Natural killer cell treated with Interleukin-12 subunit alpha and Interleukin-12 subunit beta and Interleukin-15 and Interleukin-18, amount 100 ng/mL, for 72 hours (primary cell): ENCODE measurements at regions not wholly inside any gene's neighbourhood (a gene's known extent, or its start where the extent isn't known, plus 50 kb on each side); places are given as distances from the start of the nearest gene placed in this dataset.
"Not testable (repeated sequence)": the region's sequence is repeated elsewhere in the genome, so short reads cannot be mapped to it uniquely, and the experiment has no call there.

Source experiments
- ATAC-seq, 2 donors: fragments of 150-1000 bp; cut with Tn5 transposase in 1 of 2; sonication (Bioruptor Pico), chemical (Tn5 transposase) in 1 of 2; 2 replicates each; pipeline ENCODE4 v1.10.0; 2021
- DNase-seq: peaks from one replicate; pipeline ENCODE4 v3.0.0; 2022; ENCODE audit warnings: low spot score
- H3K27ac Mint-ChIP-seq, 2 donors: 1 replicate in 1 of 2; 2 replicates in 1 of 2; pipeline ENCODE4 v1.8.0; 2022; ENCODE audit warnings: mixed read lengths in 2 of 2, mild to moderate bottlenecking in 1 of 2, moderate library complexity in 1 of 2
- H3K27me3 Mint-ChIP-seq, 2 donors: 1 replicate in 1 of 2; 2 replicates in 1 of 2; pipeline ENCODE4 v1.8.0; 2022; ENCODE audit warnings: mixed read lengths in 2 of 2
- H3K36me3 Mint-ChIP-seq: one replicate; pipeline ENCODE4 v1.8.0; 2022; ENCODE audit warnings: mixed read lengths
- H3K4me1 Mint-ChIP-seq, 2 donors: 1 replicate in 1 of 2; 2 replicates in 1 of 2; pipeline ENCODE4 v1.8.0; 2022; ENCODE audit warnings: low read depth in 2 of 2, mixed read lengths in 2 of 2, mild to moderate bottlenecking in 1 of 2
- H3K4me3 Mint-ChIP-seq: one replicate; pipeline ENCODE4 v1.8.0; 2022; ENCODE audit warnings: mixed read lengths
- H3K9me3 Mint-ChIP-seq: 2 replicates; pipeline ENCODE4 v1.8.0; 2022; ENCODE audit warnings: mixed read lengths

GRCh38 chr4:107449611-107450369 is 270.2 kb downstream of the PAPSS1 start:
- no peak overlapping the region for H3K27ac Mint-ChIP-seq
- no peaks in the 10 kb centered on the region for H3K27me3 Mint-ChIP-seq
- ATAC-seq (no peak), DNase-seq (no peak)
- peaks cover 17% of the 10 kb centered on the region for H3K9me3 Mint-ChIP-seq
- H3K4me3 Mint-ChIP-seq, result no peak overlapping the region
- H3K4me1 Mint-ChIP-seq, result no peaks in the 10 kb centered on the region
- H3K36me3 Mint-ChIP-seq, result no peaks in the 10 kb centered on the region

GRCh38 chr4:107442538-107443111 is 277.4 kb downstream of the PAPSS1 start:
- no peak overlapping the region for H3K4me3 Mint-ChIP-seq
- DNase-seq, result no peak
- H3K36me3 Mint-ChIP-seq, result no peaks in the 10 kb centered on the region
- H3K27me3 Mint-ChIP-seq, result no peaks in the 10 kb centered on the region
- no peak for ATAC-seq
- peaks cover 11% of the 10 kb centered on the region for H3K9me3 Mint-ChIP-seq
- no peaks in the 10 kb centered on the region for H3K4me1 Mint-ChIP-seq
- no peak overlapping the region for H3K27ac Mint-ChIP-seq

GRCh38 chr4:107439401-107439800 is 280.6 kb downstream of the PAPSS1 start:
- no peak overlapping the region for H3K27ac Mint-ChIP-seq
- no peaks in the 10 kb centered on the region for H3K27me3 Mint-ChIP-seq
- no peak overlapping the region for H3K4me3 Mint-ChIP-seq
- no peak for DNase-seq
- no peaks in the 10 kb centered on the region for H3K36me3 Mint-ChIP-seq
- no peaks in the 10 kb centered on the region for H3K4me1 Mint-ChIP-seq
- ATAC-seq, result no peak
- peaks cover 11% of the 10 kb centered on the region for H3K9me3 Mint-ChIP-seq

- peaks cover 10% of the 10 kb centered on the region for H3K9me3 Mint-ChIP-seq
- not testable (repeated sequence) for H3K4me3 Mint-ChIP-seq, H3K4me1 Mint-ChIP-seq, DNase-seq, H3K36me3 Mint-ChIP-seq, H3K27me3 Mint-ChIP-seq, ATAC-seq, H3K27ac Mint-ChIP-seq
These were observed 283.6 kb downstream of the PAPSS1 start for GRCh38 chr4:107436471-107436870.

- Mint-ChIP-seq H3K4me1 (no peaks in the 10 kb centered on the region), H3K4me3 (no peak overlapping the region), H3K36me3 (no peaks in the 10 kb centered on the region), H3K9me3 (peaks cover 15% of the 10 kb centered on the region), H3K27ac (no peak overlapping the region), H3K27me3 (no peaks in the 10 kb centered on the region)
- no peak for ATAC-seq
- DNase-seq, result no peak
These were observed 287.6 kb downstream of the PAPSS1 start for GRCh38 chr4:107432451-107432850.

- no peaks in the 10 kb centered on the region for H3K36me3 Mint-ChIP-seq
- peaks cover 9% of the 10 kb centered on the region for H3K9me3 Mint-ChIP-seq
- no peaks in the 10 kb centered on the region for H3K4me1 Mint-ChIP-seq
- H3K27ac Mint-ChIP-seq, result no peak overlapping the region
- DNase-seq, result no peak
- H3K27me3 Mint-ChIP-seq, result no peaks in the 10 kb centered on the region
- no peak overlapping the region for H3K4me3 Mint-ChIP-seq
- ATAC-seq, result no peak
These were observed 296.2 kb downstream of the PAPSS1 start for GRCh38 chr4:107423677-107424405.

- H3K27ac Mint-ChIP-seq, H3K36me3 Mint-ChIP-seq, H3K27me3 Mint-ChIP-seq, H3K9me3 Mint-ChIP-seq, ATAC-seq, DNase-seq, H3K4me1 Mint-ChIP-seq, H3K4me3 Mint-ChIP-seq: not testable (repeated sequence)
These were observed 300.5 kb downstream of the PAPSS1 start for GRCh38 chr4:107419536-107419935.

GRCh38 chr4:107419052-107419451 is 301.0 kb downstream of the PAPSS1 start:
- Mint-ChIP-seq H3K4me1 (no peaks in the 10 kb centered on the region), H3K36me3 (no peaks in the 10 kb centered on the region), H3K4me3 (no peak overlapping the region), H3K27ac (no peak overlapping the region), H3K27me3 (no peaks in the 10 kb centered on the region), H3K9me3 (peaks cover 6% of the 10 kb centered on the region)
- no peak for ATAC-seq
- no peak for DNase-seq

- not testable (repeated sequence) for H3K4me3 Mint-ChIP-seq, H3K27me3 Mint-ChIP-seq, ATAC-seq, H3K4me1 Mint-ChIP-seq, DNase-seq, H3K27ac Mint-ChIP-seq, H3K36me3 Mint-ChIP-seq
- peaks cover 13% of the 10 kb centered on the region for H3K9me3 Mint-ChIP-seq
These were observed 304.5 kb downstream of the PAPSS1 start for GRCh38 chr4:107415490-107415889.

- ATAC-seq, H3K27ac Mint-ChIP-seq, H3K4me1 Mint-ChIP-seq, H3K4me3 Mint-ChIP-seq, DNase-seq, H3K27me3 Mint-ChIP-seq, H3K36me3 Mint-ChIP-seq, H3K9me3 Mint-ChIP-seq: not testable (repeated sequence)
These were observed 310.2 kb downstream of the PAPSS1 start for GRCh38 chr4:107409872-107410271.

GRCh38 chr4:107408968-107409367 is 311.1 kb downstream of the PAPSS1 start:
- DNase-seq (no peak), ATAC-seq (no peak)
- Mint-ChIP-seq H3K27ac (no peak overlapping the region), H3K4me3 (no peak overlapping the region), H3K27me3 (no peaks in the 10 kb centered on the region), H3K36me3 (peaks cover 6% of the 10 kb centered on the region), H3K9me3 (peaks cover 7% of the 10 kb centered on the region), H3K4me1 (no peaks in the 10 kb centered on the region)

GRCh38 chr4:107404591-107405300 is 315.3 kb downstream of the PAPSS1 start:
- Mint-ChIP-seq H3K27me3 (no peaks in the 10 kb centered on the region), H3K4me3 (no peak overlapping the region), H3K9me3 (no peaks in the 10 kb centered on the region)

GRCh38 chr4:107402291-107402690 is 317.7 kb downstream of the PAPSS1 start:
- no peaks in the 10 kb centered on the region for H3K36me3 Mint-ChIP-seq
- ATAC-seq (no peak), DNase-seq (no peak)
- H3K27ac Mint-ChIP-seq, result no peak overlapping the region
- no peaks in the 10 kb centered on the region for H3K4me1 Mint-ChIP-seq
- H3K9me3 Mint-ChIP-seq, result peaks cover 4% of the 10 kb centered on the region
- H3K27me3 Mint-ChIP-seq, result no peaks in the 10 kb centered on the region
- H3K4me3 Mint-ChIP-seq, result no peak overlapping the region

More at GRCh38 chr4:107404591-107405300, 315.3 kb downstream of the PAPSS1 start:
- no peak overlapping the region for H3K27ac Mint-ChIP-seq
- no peaks in the 10 kb centered on the region for H3K36me3 Mint-ChIP-seq
- no peaks in the 10 kb centered on the region for H3K4me1 Mint-ChIP-seq
- DNase-seq (no peak), ATAC-seq (no peak)

- Mint-ChIP-seq H3K4me1 (no peaks in the 10 kb centered on the region), H3K27me3 (no peaks in the 10 kb centered on the region), H3K4me3 (no peak overlapping the region), H3K9me3 (peaks cover under 1% of the 10 kb centered on the region), H3K36me3 (no peaks in the 10 kb centered on the region), H3K27ac (no peak overlapping the region)
- ATAC-seq, result no peak
- no peak for DNase-seq
These were observed 327.1 kb downstream of the PAPSS1 start for GRCh38 chr4:107392951-107393350.
